Skeletal muscle satellite cell (primary cell): ENCODE measurements at regions not wholly inside any gene's neighbourhood (a gene's known extent, or its start where the extent isn't known, plus 50 kb on each side); places are given as distances from the start of the nearest gene placed in this dataset.

Experiments
- H3K27me3 ChIP-seq: 2 replicates; pipeline ENCODE4 v1.7.0; 2013; ENCODE audit warnings: low read length; ENCODE audit not compliant: control insufficient read depth, insufficient read depth
- H3K36me3 ChIP-seq: 2 replicates; pipeline ENCODE4 v1.7.0; 2013; ENCODE audit warnings: mild to moderate bottlenecking, control low read depth, low read length; ENCODE audit not compliant: insufficient read depth
- H3K4me1 ChIP-seq: 2 replicates; pipeline ENCODE4 v1.7.0; 2013; ENCODE audit warnings: low read length; ENCODE audit not compliant: control insufficient read depth, insufficient read depth
- H3K4me2 ChIP-seq: 2 replicates; pipeline ENCODE4 v1.7.0; 2013; ENCODE audit warnings: mild to moderate bottlenecking, low read length
- H3K4me3 ChIP-seq: 2 replicates; pipeline ENCODE4 v1.7.0; 2013; ENCODE audit warnings: low read length
- H3K9ac ChIP-seq: 2 replicates; pipeline ENCODE4 v1.7.0; 2013; ENCODE audit warnings: mild to moderate bottlenecking, low read depth, low read length, moderate library complexity
- H3K9me3 ChIP-seq: replicated peaks from 2 replicates; pipeline ENCODE4 v1.7.0; 2013; ENCODE audit warnings: mild to moderate bottlenecking, control low read depth, low read length

- Histone ChIP-seq H3K27me3 (no peaks in the 10 kb centered on the region), H3K9ac (no peak overlapping the region), H3K9me3 (no peaks in the 10 kb centered on the region), H3K4me1 (no peaks in the 10 kb centered on the region), H3K4me3 (no peak overlapping the region), H3K36me3 (no peaks in the 10 kb centered on the region), H3K4me2 (no peak overlapping the region)
Measured at GRCh38 chr6:145194389-145194788, 540.9 kb downstream of the EPM2A start.

GRCh38 chr6:145199961-145200360 is 535.4 kb downstream of the EPM2A start:
- H3K9me3 ChIP-seq: no peaks in the 10 kb centered on the region

GRCh38 chr6:145204301-145204700 is 531.0 kb downstream of the EPM2A start:
- no peaks in the 10 kb centered on the region for H3K9me3 ChIP-seq
- H3K4me1 ChIP-seq: peaks cover 17% of the 10 kb centered on the region

More at GRCh38 chr6:145199961-145200360, 535.4 kb downstream of the EPM2A start:
- peaks cover 8% of the 10 kb centered on the region for H3K4me1 ChIP-seq
- no peak overlapping the region for H3K4me2 ChIP-seq
- H3K4me3 ChIP-seq: no peak overlapping the region
- H3K27me3 ChIP-seq: no peaks in the 10 kb centered on the region
- no peak overlapping the region for H3K9ac ChIP-seq
- H3K36me3 ChIP-seq: no peaks in the 10 kb centered on the region

GRCh38 chr6:145206247-145206907 is 528.9 kb downstream of the EPM2A start:
- H3K9ac ChIP-seq: no peak overlapping the region
- peaks cover 9% of the 10 kb centered on the region for H3K4me1 ChIP-seq

More at GRCh38 chr6:145204301-145204700, 531.0 kb downstream of the EPM2A start:
- Histone ChIP-seq H3K4me2 (no peak overlapping the region), H3K27me3 (no peaks in the 10 kb centered on the region), H3K9ac (no peak overlapping the region), H3K36me3 (no peaks in the 10 kb centered on the region), H3K4me3 (no peak overlapping the region)

GRCh38 chr6:145208474-145208873 is 526.8 kb downstream of the EPM2A start:
- H3K4me1 ChIP-seq: peaks cover 9% of the 10 kb centered on the region
- no peaks in the 10 kb centered on the region for H3K27me3 ChIP-seq
- H3K36me3 ChIP-seq: no peaks in the 10 kb centered on the region
- no peak overlapping the region for H3K4me2 ChIP-seq
- H3K9ac ChIP-seq: no peak overlapping the region
- H3K9me3 ChIP-seq: no peaks in the 10 kb centered on the region
- no peak overlapping the region for H3K4me3 ChIP-seq

More at GRCh38 chr6:145206247-145206907, 528.9 kb downstream of the EPM2A start:
- Histone ChIP-seq H3K4me3 (no peak overlapping the region), H3K27me3 (no peaks in the 10 kb centered on the region), H3K36me3 (no peaks in the 10 kb centered on the region), H3K9me3 (no peaks in the 10 kb centered on the region), H3K4me2 (no peak overlapping the region)

- H3K36me3 ChIP-seq: no peaks in the 10 kb centered on the region
- H3K27me3 ChIP-seq: no peaks in the 10 kb centered on the region
- no peak overlapping the region for H3K4me3 ChIP-seq
- H3K9ac ChIP-seq: no peak overlapping the region
- H3K4me1 ChIP-seq: peaks cover 9% of the 10 kb centered on the region
- H3K4me2 ChIP-seq: no peak overlapping the region
- H3K9me3 ChIP-seq: no peaks in the 10 kb centered on the region
Measured at GRCh38 chr6:145209272-145209671, 526.0 kb downstream of the EPM2A start.

GRCh38 chr6:145212813-145213212 is 522.5 kb downstream of the EPM2A start:
- Histone ChIP-seq H3K27me3 (no peaks in the 10 kb centered on the region), H3K4me2 (no peak overlapping the region), H3K9me3 (no peaks in the 10 kb centered on the region), H3K4me1 (no peaks in the 10 kb centered on the region), H3K9ac (no peak overlapping the region), H3K36me3 (no peaks in the 10 kb centered on the region), H3K4me3 (no peak overlapping the region)

GRCh38 chr6:145213614-145214013 is 521.7 kb downstream of the EPM2A start:
- Histone ChIP-seq H3K4me1 (no peaks in the 10 kb centered on the region), H3K9ac (no peak overlapping the region), H3K4me2 (no peak overlapping the region), H3K27me3 (no peaks in the 10 kb centered on the region), H3K36me3 (no peaks in the 10 kb centered on the region), H3K4me3 (no peak overlapping the region), H3K9me3 (no peaks in the 10 kb centered on the region)

GRCh38 chr6:145214570-145214969 is 520.8 kb downstream of the EPM2A start:
- Histone ChIP-seq H3K4me1 (no peaks in the 10 kb centered on the region), H3K4me3 (no peak overlapping the region), H3K36me3 (no peaks in the 10 kb centered on the region), H3K27me3 (no peaks in the 10 kb centered on the region), H3K4me2 (peak overlapping the region; percentile 64), H3K9me3 (no peaks in the 10 kb centered on the region), H3K9ac (peak overlapping the region; percentile 23)

GRCh38 chr6:145224450-145224849 is 510.9 kb downstream of the EPM2A start:
- H3K36me3 ChIP-seq: no peaks in the 10 kb centered on the region
- H3K27me3 ChIP-seq: no peaks in the 10 kb centered on the region
- H3K4me3 ChIP-seq: no peak overlapping the region
- no peak overlapping the region for H3K9ac ChIP-seq
- no peaks in the 10 kb centered on the region for H3K9me3 ChIP-seq
- no peak overlapping the region for H3K4me2 ChIP-seq
- no peaks in the 10 kb centered on the region for H3K4me1 ChIP-seq

GRCh38 chr6:145225500-145225899 is 509.8 kb downstream of the EPM2A start:
- Histone ChIP-seq H3K4me1 (no peaks in the 10 kb centered on the region), H3K27me3 (no peaks in the 10 kb centered on the region), H3K36me3 (no peaks in the 10 kb centered on the region), H3K9me3 (no peaks in the 10 kb centered on the region), H3K4me3 (no peak overlapping the region), H3K4me2 (no peak overlapping the region), H3K9ac (no peak overlapping the region)

GRCh38 chr6:145227593-145227992 is 507.7 kb downstream of the EPM2A start:
- no peaks in the 10 kb centered on the region for H3K9me3 ChIP-seq
- no peak overlapping the region for H3K4me3 ChIP-seq
- H3K4me2 ChIP-seq: no peak overlapping the region
- no peaks in the 10 kb centered on the region for H3K4me1 ChIP-seq
- no peaks in the 10 kb centered on the region for H3K36me3 ChIP-seq
- no peaks in the 10 kb centered on the region for H3K27me3 ChIP-seq
- H3K9ac ChIP-seq: no peak overlapping the region
